Gastroesophageal sphincter (tissue), 4 donors: ENCODE measurements at regions not wholly inside any gene's neighbourhood (a gene's known extent, or its start where the extent isn't known, plus 50 kb on each side); places are given as distances from the start of the nearest gene placed in this dataset.

Experiments
- ATAC-seq: fragments of 150-250 bp; one replicate; pipeline ENCODE4 v1.9.1; 2016; ENCODE audit warnings: mild to moderate bottlenecking, moderate library complexity
- H3K27ac ChIP-seq, 4 donors: fragments of 200-600 bp; sonication (generic) in 3 of 4; 1 replicate in 3 of 4; 2 replicates in 1 of 4; pipeline ENCODE4 v1.5.1; 2016 to 2019
- H3K27me3 ChIP-seq: fragments of 200-600 bp; sonication (generic); one replicate; pipeline ENCODE4 v1.5.1; 2019
- H3K36me3 ChIP-seq, 2 donors: fragments of 200-600 bp; sonication (generic); one replicate each; pipeline ENCODE4 v1.5.1; 2019; ENCODE audit warnings: control low read depth in 1 of 2
- H3K4me1 ChIP-seq, 3 donors: fragments of 200-600 bp; sonication (generic); 1 replicate in 2 of 3; 2 replicates in 1 of 3; pipeline ENCODE4 v1.5.1; 2016 to 2019; ENCODE audit warnings: control low read depth in 2 of 3
- H3K4me3 ChIP-seq, 2 donors: fragments of 200-600 bp; sonication (generic); one replicate each; pipeline ENCODE4 v1.5.1; 2019; ENCODE audit warnings: mild to moderate bottlenecking in 1 of 2, moderate library complexity in 1 of 2
- H3K9me3 ChIP-seq, 3 donors: fragments of 200-600 bp; sonication (generic); one replicate each; pipeline ENCODE4 v1.5.1; 2017 to 2019; ENCODE audit warnings: control low read depth in 2 of 3
- CTCF ChIP-seq, 4 experiments: fragments of 200-600 bp in 2 of 4; fragments of 450-650 bp in 2 of 4; sonication (generic) in 1 of 4; IDR thresholded peaks; one replicate each; pipeline ENCODE4 v1.5.1; 2017 to 2019; ENCODE audit warnings: antibody characterized with exemption in 4 of 4, mild to moderate bottlenecking in 2 of 4, moderate library complexity in 2 of 4
- EP300 ChIP-seq: sonication (generic); formaldehyde crosslinking; IDR thresholded peaks from one replicate; pipeline ENCODE4 v1.6.1; 2017; ENCODE audit warnings: antibody characterized with exemption, mild to moderate bottlenecking
- POLR2A ChIP-seq, 2 donors: fragments of 450-650 bp; IDR thresholded peaks; one replicate each; pipeline ENCODE4 v1.6.1; 2017; ENCODE audit warnings: antibody characterized with exemption in 2 of 2, mild to moderate bottlenecking in 2 of 2, moderate library complexity in 1 of 2
- POLR2AphosphoS5 ChIP-seq: sonication (generic); formaldehyde crosslinking; IDR thresholded peaks from one replicate; pipeline ENCODE4 v1.6.1; 2017; ENCODE audit warnings: antibody characterized with exemption
- WGBS, 2 donors: methylation state at CpG; one replicate each; pipeline ENCODE4 v1.1.5; 2018; ENCODE audit warnings: low coverage in 1 of 2; 5-methylcytosine and 5-hydroxymethylcytosine counted together

DNA sequence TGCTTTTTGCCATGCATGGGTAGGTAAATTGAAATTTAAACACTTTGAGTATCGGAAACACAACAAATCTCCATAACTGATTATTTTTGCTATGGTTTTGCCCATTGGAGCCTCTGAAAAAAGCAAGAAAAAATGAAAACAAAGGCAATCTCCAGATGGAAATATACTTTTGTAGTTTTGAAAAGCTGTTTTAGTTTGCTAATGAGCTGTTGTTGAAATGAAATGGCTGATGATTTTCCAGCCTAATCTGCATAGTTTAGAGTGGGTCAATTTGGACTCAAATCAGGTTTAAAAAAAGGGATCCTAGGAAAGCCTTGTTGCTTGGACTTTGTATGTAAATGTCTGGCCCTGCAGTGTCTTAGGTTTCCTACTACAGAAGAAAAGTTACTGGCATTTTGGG is 285.8 kb downstream of the CAAP1 start:
- Histone ChIP-seq H3K9me3 (no peaks in the 10 kb centered on the region), H3K4me3 (no peak overlapping the region), H3K36me3 (no peaks in the 10 kb centered on the region), H3K27ac (no peak overlapping the region), H3K27me3 (no peaks in the 10 kb centered on the region), H3K4me1 (no peaks in the 10 kb centered on the region)
- TF ChIP-seq POLR2AphosphoS5 (no peak), CTCF (IDR thresholded peaks at IDR 0.05) (no peak), POLR2A (IDR thresholded peaks at IDR 0.05) (no peak), EP300 (no peak)
- 81 to 100% methylated on average over 1 of the region's 1 CpG for WGBS, 2 donors
- ATAC-seq, result no peak

GRCh38 chr9:26605367-26605766 is 287.2 kb downstream of the CAAP1 start:
- ATAC-seq, result no peak
- no peaks in the 10 kb centered on the region for H3K27me3 ChIP-seq
- no peak overlapping the region for H3K27ac ChIP-seq
- no peaks in the 10 kb centered on the region for H3K4me1 ChIP-seq
- WGBS, 2 donors, result 50% methylated on average over 1 of the region's 1 CpG
- TF ChIP-seq POLR2A (IDR thresholded peaks at IDR 0.05) (no peak), CTCF (IDR thresholded peaks at IDR 0.05) (no peak), POLR2AphosphoS5 (no peak), EP300 (no peak)
- H3K36me3 ChIP-seq, result no peaks in the 10 kb centered on the region
- no peaks in the 10 kb centered on the region for H3K9me3 ChIP-seq
- H3K4me3 ChIP-seq, result no peak overlapping the region

DNA sequence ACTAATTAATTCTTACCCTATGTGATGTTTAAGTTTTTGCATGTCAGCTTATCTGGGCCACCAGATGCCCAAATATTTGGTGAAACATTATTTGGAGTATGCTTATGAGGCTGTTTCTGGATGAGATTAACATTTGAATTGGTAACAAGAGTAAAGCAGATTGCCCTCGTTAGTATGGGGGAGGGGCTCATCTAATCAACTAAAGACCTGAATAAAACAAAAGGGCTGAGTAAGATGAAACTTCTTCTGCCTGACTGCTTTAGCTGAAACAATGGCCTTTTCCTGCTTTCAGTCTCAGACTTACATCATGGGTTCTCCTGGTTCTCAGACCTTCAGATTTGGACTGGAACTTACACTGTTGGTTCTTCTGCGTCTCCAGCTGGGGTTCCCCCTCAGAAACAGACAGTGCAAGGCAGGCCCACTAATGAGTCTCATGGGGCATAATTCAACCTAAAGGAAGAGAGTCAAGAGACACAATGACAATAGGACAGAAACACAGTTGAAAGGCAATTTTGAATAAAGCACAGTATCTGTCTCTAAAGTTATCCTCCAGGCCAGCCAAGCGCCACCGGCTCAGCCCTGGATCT is 288.4 kb downstream of the CAAP1 start:
- Histone ChIP-seq H3K4me3 (no peak overlapping the region), H3K27me3 (no peaks in the 10 kb centered on the region), H3K4me1 (no peaks in the 10 kb centered on the region), H3K27ac (no peak overlapping the region), H3K36me3 (no peaks in the 10 kb centered on the region), H3K9me3 (no peaks in the 10 kb centered on the region)
- no peak for TF ChIP-seq POLR2A (IDR thresholded peaks at IDR 0.05)
- no peak for TF ChIP-seq EP300
- no peak for TF ChIP-seq POLR2AphosphoS5
- TF ChIP-seq CTCF (IDR thresholded peaks at IDR 0.05), result no peak
- 79 to 100% methylated on average over 2 to 3 of the region's 4 CpGs for whole genome bisulfite sequencing, 2 donors
- ATAC-seq, result no peak

DNA sequence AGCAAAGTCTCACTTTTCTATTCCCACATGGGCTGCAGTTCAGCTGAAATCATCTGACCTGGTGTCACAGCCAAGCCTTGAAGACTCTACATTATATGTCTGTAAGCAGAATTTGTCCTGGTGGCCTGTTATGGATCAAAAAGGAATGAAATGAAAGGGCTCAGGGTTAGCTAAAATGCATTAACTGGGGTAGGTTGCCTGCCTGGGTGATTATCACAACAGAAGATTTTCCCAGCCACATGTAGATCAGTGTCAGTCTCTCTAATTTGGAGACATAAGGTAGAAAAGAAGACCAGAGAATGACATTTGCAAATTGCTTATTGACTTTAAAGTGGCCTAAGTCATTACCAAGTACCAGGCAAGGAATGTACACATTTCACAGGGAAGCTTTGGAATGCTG is 289.0 kb downstream of the CAAP1 start:
- no peak for TF ChIP-seq EP300
- TF ChIP-seq CTCF (IDR thresholded peaks at IDR 0.05), result no peak
- TF ChIP-seq POLR2AphosphoS5, result no peak
- no peak for TF ChIP-seq POLR2A (IDR thresholded peaks at IDR 0.05)
- no peak overlapping the region for H3K4me3 ChIP-seq

GRCh38 chr9:26597542-26598149 is 295.0 kb downstream of the CAAP1 start:
- no peak overlapping the region for H3K27ac ChIP-seq
- ATAC-seq, result no peak

More for the DNA sequence above, 289.0 kb downstream of the CAAP1 start:
- Histone ChIP-seq H3K4me1 (no peaks in the 10 kb centered on the region), H3K27me3 (no peaks in the 10 kb centered on the region), H3K27ac (no peak overlapping the region), H3K36me3 (no peaks in the 10 kb centered on the region), H3K9me3 (no peaks in the 10 kb centered on the region)
- no peak for ATAC-seq

More at GRCh38 chr9:26597542-26598149, 295.0 kb downstream of the CAAP1 start:
- H3K4me3 ChIP-seq, result no peak overlapping the region
- peaks cover 0 to 5% (median 0%) of the 10 kb centered on the region in 3 donors for H3K9me3 ChIP-seq
- TF ChIP-seq CTCF (IDR thresholded peaks at IDR 0.05) (no peak), POLR2A (IDR thresholded peaks at IDR 0.05) (no peak), POLR2AphosphoS5 (no peak), EP300 (no peak)
- 76 to 85% methylated on average over 4 to 5 of the region's 5 CpGs for WGBS, 2 donors
- no peaks in the 10 kb centered on the region for H3K4me1 ChIP-seq
- H3K36me3 ChIP-seq, result no peaks in the 10 kb centered on the region
- no peaks in the 10 kb centered on the region for H3K27me3 ChIP-seq
